Activated T-cell treated with anti-CD3 and anti-CD28 coated beads for 48 hours (primary cell): ENCODE measurements at regions not wholly inside any gene's neighbourhood (a gene's known extent, or its start where the extent isn't known, plus 50 kb on each side); places are given as distances from the start of the nearest gene placed in this dataset.

Experiments used
- DNase-seq: peaks from one replicate; pipeline ENCODE4 v3.0.0-alpha.2; 2020; ENCODE audit warnings: low read depth

GRCh38 chr18:77573571-77573970 lies 323.9 kb downstream of the GALR1 start:
- no peak for DNase-seq

GRCh38 chr18:77590943-77591515 lies 341.4 kb downstream of the GALR1 start:
- no peak for DNase-seq

- no peak for DNase-seq
Measured at GRCh38 chr18:77597726-77598125, 348.1 kb downstream of the GALR1 start.

- DNase-seq: no peak
Measured at GRCh38 chr18:77600674-77601073, 351.0 kb downstream of the GALR1 start.

- DNase-seq: no peak
Measured at GRCh38 chr18:77601567-77601966, 351.9 kb downstream of the GALR1 start.

- no peak for DNase-seq
Measured at GRCh38 chr18:77607087-77607486, 357.4 kb downstream of the GALR1 start.

GRCh38 chr18:77608807-77609206 lies 359.2 kb downstream of the GALR1 start:
- DNase-seq: no peak

- DNase-seq: no peak
Measured at GRCh38 chr18:77617694-77618093, 368.0 kb downstream of the GALR1 start.

- no peak for DNase-seq
Measured at GRCh38 chr18:77619525-77619924, 369.9 kb downstream of the GALR1 start.

- DNase-seq: no peak
Measured at GRCh38 chr18:77622009-77622692, 372.5 kb downstream of the GALR1 start.

- no peak for DNase-seq
Measured at GRCh38 chr18:77632758-77633157, 383.1 kb downstream of the GALR1 start.

- no peak for DNase-seq
Measured at GRCh38 chr18:77634494-77634893, 384.8 kb downstream of the GALR1 start.

GRCh38 chr18:77635451-77635850 lies 385.8 kb downstream of the GALR1 start:
- DNase-seq: no peak

- no peak for DNase-seq
Measured at GRCh38 chr18:77635858-77636257, 386.2 kb downstream of the GALR1 start.

- DNase-seq: no peak
Measured at GRCh38 chr18:77645170-77645872, 395.7 kb downstream of the GALR1 start.

GRCh38 chr18:77647472-77647871 lies 397.8 kb downstream of the GALR1 start:
- DNase-seq: no peak

GRCh38 chr18:77648411-77648810 lies 398.8 kb downstream of the GALR1 start:
- no peak for DNase-seq

GRCh38 chr18:77650799-77651385 lies 401.2 kb downstream of the GALR1 start:
- DNase-seq: peak; percentile 59

- DNase-seq: no peak
Measured at GRCh38 chr18:77651441-77651840, 401.8 kb downstream of the GALR1 start.

- no peak for DNase-seq
Measured at GRCh38 chr18:77653792-77654191, 404.1 kb downstream of the GALR1 start.

- no peak for DNase-seq
Measured at GRCh38 chr18:77654302-77654701, 404.7 kb downstream of the GALR1 start.

GRCh38 chr18:77657651-77658298 lies 408.1 kb downstream of the GALR1 start:
- no peak for DNase-seq

GRCh38 chr18:77658299-77658662 lies 408.6 kb downstream of the GALR1 start:
- DNase-seq: no peak
